ENCODE measurements at regions not wholly inside any gene's neighbourhood (a gene's known extent, or its start where the extent isn't known, plus 50 kb on each side); places are given as distances from the start of the nearest gene placed in this dataset.

GRCh38 chr12:4015225-4016091 lies 142.3 kb upstream of the PARP11 start:
- no peak for TF ChIP-seq CTCF (conservative IDR thresholded peaks at IDR 0.05; ENCODE audit: low read depth, low read length)
- TF ChIP-seq EZH2 (IDR thresholded peaks at IDR 0.05; ENCODE audit: borderline replicate concordance, low read depth, low read length, poor library complexity, severe bottlenecking): no peak

Data from A673 (cell line).